AML-193 (cell line): ENCODE measurements at regions not wholly inside any gene's neighbourhood (a gene's known extent, or its start where the extent isn't known, plus 50 kb on each side); places are given as distances from the start of the nearest gene placed in this dataset.

Experiments
- DNase-seq, 2 experiments: peaks; one replicate each; lab custom pipeline; 2025; lab: John Stamatoyannopoulos, UW

DNA sequence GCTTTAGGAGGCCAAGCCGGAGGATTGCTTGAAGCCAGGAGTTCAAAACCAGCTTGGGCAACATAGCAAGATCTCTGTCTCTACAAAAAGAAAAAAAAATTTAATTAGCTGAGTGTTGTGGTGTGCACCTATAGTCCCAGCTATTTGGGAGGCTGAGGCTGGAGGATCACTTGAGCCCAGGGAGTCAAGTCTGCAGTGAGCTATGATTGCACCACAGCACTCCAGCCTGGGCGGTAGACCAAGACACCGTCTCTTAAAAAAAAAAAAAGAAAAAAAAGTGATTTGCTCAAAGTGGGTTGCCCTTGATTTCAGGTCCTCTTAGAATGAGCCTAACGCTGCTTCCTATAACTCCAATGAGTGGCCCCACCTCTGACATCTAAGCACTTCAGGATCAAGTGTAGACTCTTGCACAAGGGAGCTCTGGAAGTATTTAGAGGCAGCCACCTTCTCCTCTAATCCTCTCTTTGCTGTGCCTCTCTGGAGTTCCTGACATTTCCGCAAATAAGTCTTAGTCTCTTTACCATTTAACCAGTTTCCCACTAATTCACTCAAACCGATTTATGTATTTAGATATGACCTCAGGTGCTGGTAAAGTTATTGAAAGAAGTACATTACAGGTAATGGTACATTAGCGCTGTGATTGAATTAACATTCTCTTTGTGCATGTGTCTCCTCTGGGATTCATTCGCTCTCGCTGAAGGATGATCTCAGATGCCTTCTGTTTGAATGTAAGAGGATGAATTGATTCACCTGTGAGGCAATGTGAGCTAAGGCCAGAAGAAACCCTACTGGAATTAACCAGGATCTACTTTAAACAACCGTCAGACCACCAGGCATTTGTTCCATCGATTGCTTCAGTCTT, 60.8 kb upstream of the CELF2 start:
- no peak for DNase-seq

DNA sequence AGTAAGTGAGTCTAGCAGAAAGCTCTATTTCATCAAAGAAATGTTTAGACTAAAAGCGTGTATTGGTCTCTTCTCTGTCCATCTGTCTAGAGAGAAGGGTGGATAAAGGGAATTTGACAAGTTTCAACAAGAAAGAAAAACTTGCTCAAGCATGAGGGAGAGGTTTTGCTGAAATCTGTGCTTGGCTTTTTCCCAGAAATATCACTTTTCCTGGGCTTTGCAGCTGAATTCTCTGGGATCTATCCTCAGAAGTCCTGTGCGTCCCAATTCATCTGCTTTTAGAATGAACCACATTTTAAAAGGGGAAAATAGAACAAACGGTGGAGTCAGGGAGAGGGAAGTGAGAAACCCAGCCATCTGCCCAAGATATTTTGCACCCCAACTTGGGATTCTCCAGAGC, 59.6 kb upstream of the CELF2 start:
- DNase-seq = no peak

DNA sequence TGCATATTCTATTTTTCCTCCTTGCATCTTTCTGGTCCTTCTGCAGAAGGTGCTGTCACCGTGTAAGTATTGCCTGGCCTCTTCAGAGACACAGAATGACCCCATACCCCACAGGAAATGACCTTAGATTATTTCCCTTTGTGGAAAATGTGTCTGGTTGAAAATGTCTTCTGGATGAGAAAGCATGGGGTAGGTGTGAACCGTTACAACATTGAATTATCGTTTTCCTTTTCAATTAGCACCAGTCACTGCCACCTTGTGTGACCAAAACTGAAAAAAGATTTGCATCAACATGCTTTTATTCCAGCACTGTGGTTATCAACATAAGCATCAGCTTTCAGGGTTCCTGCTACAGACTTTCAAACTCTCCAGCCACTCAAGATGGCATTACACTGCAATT, 58.0 kb upstream of the CELF2 start:
- no peak for DNase-seq

DNA sequence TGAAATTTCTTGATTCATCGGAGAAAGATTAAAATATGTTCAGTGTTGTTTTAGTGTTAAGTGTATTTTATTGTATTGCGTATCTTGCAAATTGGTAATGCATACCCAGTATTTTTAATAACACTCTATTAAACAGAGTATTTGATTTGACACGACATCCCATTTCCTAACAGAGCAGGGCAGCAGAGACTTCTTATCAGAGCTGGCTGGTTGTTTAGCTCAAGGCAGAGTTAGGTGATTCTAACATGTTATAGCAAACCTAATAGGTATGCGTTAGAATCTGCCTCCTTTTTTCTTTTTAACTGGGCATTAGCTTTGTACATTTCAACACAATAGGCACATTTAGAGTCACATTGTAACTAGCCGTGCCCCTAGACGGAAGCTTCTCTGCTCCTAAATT, 57.1 kb upstream of the CELF2 start:
- DNase-seq = no peak

DNA sequence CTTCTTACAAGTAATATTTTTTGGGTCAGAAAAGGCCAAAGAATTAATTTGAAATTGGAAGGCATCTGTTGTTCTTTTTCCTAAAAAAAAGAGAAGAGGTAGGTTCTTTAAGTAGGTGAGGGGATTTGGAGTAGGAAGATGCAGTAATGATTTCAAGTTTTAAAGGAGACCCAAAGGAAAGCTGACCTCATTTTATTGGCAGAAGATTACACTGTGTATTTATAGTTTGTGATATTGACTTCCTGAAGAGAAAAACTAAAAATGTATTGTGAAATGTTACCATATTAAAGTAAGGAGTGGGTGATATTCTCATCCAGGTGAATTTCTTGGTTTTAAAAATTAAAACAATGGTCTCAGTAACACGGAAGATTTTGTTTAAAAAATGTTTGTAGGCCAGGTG, 56.6 kb upstream of the CELF2 start:
- no peak for DNase-seq

DNA sequence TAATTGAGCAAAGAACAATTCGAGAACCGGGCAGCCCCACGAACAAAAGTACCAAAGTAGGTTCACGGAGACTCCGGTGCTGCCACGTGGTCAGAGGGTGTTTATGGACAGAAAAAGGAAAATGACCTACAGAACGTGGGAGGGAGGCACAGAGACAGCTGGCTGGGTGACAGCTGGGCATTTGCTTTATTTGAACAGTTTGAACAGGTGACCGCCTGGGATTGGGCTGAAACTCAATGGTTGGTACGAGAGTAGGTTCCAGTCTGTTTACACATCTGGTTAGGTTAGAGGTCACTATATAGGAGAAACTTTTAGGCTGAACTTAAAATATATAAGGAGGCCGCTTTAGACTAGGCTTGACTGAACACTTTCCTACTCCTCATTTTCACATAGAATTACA, 50.6 kb upstream of the CELF2 start:
- DNase-seq = no peak

DNA sequence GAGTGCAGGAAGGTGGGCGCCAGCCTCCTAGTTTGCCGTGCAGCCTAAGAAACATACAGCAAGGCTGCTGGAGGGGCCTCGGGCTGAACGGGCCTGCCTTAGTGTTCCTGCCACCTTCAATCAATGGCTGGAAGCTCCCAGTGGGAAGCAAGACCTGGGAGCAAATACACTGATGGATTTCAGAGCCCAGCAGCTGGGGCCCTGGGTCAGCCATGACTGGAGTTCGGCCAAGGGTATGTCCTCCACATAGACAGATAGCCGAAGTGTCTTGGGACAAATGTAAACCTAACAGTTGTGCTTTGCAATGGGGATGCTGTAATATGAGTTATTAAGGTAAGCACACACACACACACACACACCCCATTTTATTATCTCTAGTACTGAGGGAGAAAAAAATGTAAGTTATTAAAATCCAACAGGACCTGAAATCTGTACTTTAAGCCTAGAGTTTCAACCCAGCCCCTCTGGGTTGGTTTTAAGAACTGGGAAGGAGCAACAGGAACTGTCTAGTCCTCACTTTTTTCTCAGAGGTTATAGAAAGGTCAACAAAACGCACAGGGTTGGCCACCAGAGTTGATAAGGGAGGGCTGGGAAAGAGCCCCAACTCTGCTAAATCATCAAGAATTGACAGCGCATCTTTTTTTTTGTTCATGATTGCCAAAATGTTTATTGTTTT, 50.0 kb upstream of the CELF2 start:
- DNase-seq = no peak
